IPS-18a (cell line): ENCODE measurements at regions not wholly inside any gene's neighbourhood (a gene's known extent, or its start where the extent isn't known, plus 50 kb on each side); places are given as distances from the start of the nearest gene placed in this dataset.

ENCODE experiments used
- H3K27ac ChIP-seq: one replicate; pipeline ENCODE4 v1.5.1; 2013; ENCODE audit warnings: low read length
- H3K27me3 ChIP-seq: one replicate; pipeline ENCODE4 v1.6.1; 2013; ENCODE audit warnings: mild to moderate bottlenecking, low read length; ENCODE audit not compliant: control insufficient read depth, insufficient read depth
- H3K36me3 ChIP-seq: one replicate; pipeline ENCODE4 v1.6.1; 2013; ENCODE audit warnings: low read depth, low read length; ENCODE audit not compliant: control insufficient read depth
- H3K4me1 ChIP-seq: one replicate; pipeline ENCODE4 v1.6.1; 2013; ENCODE audit warnings: low read depth, low read length; ENCODE audit not compliant: control insufficient read depth
- H3K4me3 ChIP-seq: one replicate; pipeline ENCODE4 v1.5.1; 2013; ENCODE audit warnings: low read length
- H3K9ac ChIP-seq: one replicate; pipeline ENCODE4 v1.6.1; 2013; ENCODE audit warnings: mild to moderate bottlenecking, low read length, moderate library complexity
- H3K9me3 ChIP-seq: one replicate; pipeline ENCODE4 v1.6.1; 2013; ENCODE audit warnings: low read depth, low read length; ENCODE audit not compliant: control insufficient read depth

GRCh38 chr12:115251727-115252126 lies 567.8 kb upstream of the TBX3 start:
- Histone ChIP-seq H3K27me3 (no peaks in the 10 kb centered on the region), H3K4me3 (no peak overlapping the region), H3K36me3 (no peaks in the 10 kb centered on the region), H3K27ac (no peak overlapping the region), H3K9me3 (no peaks in the 10 kb centered on the region), H3K4me1 (no peaks in the 10 kb centered on the region), H3K9ac (no peak overlapping the region)

GRCh38 chr12:115249671-115250278 lies 565.8 kb upstream of the TBX3 start:
- Histone ChIP-seq H3K27me3 (no peaks in the 10 kb centered on the region), H3K27ac (no peak overlapping the region), H3K4me1 (no peaks in the 10 kb centered on the region), H3K9ac (no peak overlapping the region), H3K36me3 (no peaks in the 10 kb centered on the region), H3K9me3 (no peaks in the 10 kb centered on the region), H3K4me3 (no peak overlapping the region)

GRCh38 chr12:115245020-115245419 lies 561.0 kb upstream of the TBX3 start:
- H3K27me3 ChIP-seq: no peaks in the 10 kb centered on the region
- no peak overlapping the region for H3K9ac ChIP-seq
- H3K9me3 ChIP-seq: no peaks in the 10 kb centered on the region
- no peaks in the 10 kb centered on the region for H3K36me3 ChIP-seq
- no peak overlapping the region for H3K4me3 ChIP-seq
- no peaks in the 10 kb centered on the region for H3K4me1 ChIP-seq
- H3K27ac ChIP-seq: no peak overlapping the region

DNA sequence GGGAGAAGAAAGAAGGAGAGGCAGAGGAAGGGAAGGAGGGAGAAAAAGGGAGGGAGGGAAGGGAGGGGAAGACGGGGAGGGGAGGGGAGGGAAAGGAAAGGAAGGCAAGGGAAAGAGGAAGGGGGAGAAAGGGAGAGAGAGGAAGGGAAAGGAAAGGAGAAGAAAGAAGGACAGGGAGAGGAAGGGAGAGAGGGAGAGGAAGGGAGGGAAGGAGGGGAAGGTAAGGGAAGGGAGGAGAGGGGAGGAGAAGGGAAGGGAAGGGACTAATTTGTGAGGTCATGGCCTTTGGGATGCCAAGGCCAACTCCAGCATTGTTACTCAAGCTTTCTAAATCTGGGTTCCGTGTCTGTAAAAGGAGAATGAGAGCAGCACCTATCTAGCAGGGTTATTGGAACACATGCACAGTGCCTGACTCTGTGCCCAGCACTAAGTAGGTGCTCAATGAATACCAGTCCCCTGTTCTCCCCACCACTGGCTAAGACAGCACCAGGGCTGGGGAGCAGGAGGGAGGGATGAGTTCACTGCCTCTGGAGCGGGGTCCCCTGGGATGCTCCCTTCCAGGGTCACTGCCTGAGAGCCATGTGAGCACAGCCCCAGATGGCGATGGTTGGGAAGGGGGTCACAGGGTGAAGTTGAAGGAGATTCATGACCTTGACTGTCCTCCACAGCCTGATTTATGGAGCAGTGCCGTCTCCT lies 560.1 kb upstream of the TBX3 start:
- no peak overlapping the region for H3K4me3 ChIP-seq
- H3K9me3 ChIP-seq: no peaks in the 10 kb centered on the region
- H3K9ac ChIP-seq: no peak overlapping the region
- H3K4me1 ChIP-seq: no peaks in the 10 kb centered on the region
- H3K27me3 ChIP-seq: no peaks in the 10 kb centered on the region
- no peaks in the 10 kb centered on the region for H3K36me3 ChIP-seq
- no peak overlapping the region for H3K27ac ChIP-seq

GRCh38 chr12:115240251-115240650 lies 556.3 kb upstream of the TBX3 start:
- Histone ChIP-seq H3K4me3 (no peak overlapping the region), H3K9me3 (no peaks in the 10 kb centered on the region), H3K27ac (no peak overlapping the region), H3K36me3 (no peaks in the 10 kb centered on the region), H3K9ac (no peak overlapping the region), H3K27me3 (no peaks in the 10 kb centered on the region), H3K4me1 (no peaks in the 10 kb centered on the region)

- Histone ChIP-seq H3K27me3 (no peaks in the 10 kb centered on the region), H3K9ac (no peak overlapping the region), H3K4me3 (no peak overlapping the region), H3K36me3 (no peaks in the 10 kb centered on the region), H3K4me1 (peaks cover 7% of the 10 kb centered on the region), H3K9me3 (no peaks in the 10 kb centered on the region), H3K27ac (no peak overlapping the region)
Measured at GRCh38 chr12:115235880-115236279, 551.9 kb upstream of the TBX3 start.

DNA sequence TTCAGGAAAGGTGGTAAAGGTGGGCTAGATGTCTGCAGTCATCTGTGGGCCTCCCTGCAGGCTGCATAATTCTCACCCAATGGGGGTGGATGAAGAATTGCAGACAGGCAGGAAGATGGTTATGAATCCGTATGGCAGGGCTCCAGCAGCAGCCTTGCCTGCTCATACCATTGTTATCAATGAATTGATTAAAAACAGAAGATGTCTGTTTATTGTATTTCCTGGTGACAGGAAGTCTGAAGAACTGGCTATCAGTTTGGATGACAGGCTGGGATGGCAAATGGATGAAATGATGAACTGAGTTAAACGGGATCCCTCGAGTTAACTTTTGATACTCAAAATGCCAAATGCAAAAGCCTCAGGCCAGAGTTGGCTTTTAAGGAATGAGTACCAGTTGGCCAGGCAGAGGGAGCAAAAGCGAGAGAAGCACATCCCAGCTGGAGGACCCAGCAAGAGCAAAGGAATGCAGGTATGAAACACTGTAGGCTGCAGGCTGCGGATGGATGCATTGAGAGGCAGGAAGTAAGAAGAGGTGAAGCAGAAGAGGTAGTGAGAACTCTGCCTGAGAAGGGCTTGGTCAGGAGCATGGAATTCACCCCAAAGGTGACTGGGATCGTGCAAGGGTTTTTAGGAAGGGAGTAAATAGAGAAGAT lies 550.0 kb upstream of the TBX3 start:
- no peak overlapping the region for H3K27ac ChIP-seq
- no peaks in the 10 kb centered on the region for H3K27me3 ChIP-seq
- H3K36me3 ChIP-seq: no peaks in the 10 kb centered on the region
- no peak overlapping the region for H3K4me3 ChIP-seq
- H3K9me3 ChIP-seq: no peaks in the 10 kb centered on the region
- H3K9ac ChIP-seq: no peak overlapping the region
- peaks cover 13% of the 10 kb centered on the region for H3K4me1 ChIP-seq

DNA sequence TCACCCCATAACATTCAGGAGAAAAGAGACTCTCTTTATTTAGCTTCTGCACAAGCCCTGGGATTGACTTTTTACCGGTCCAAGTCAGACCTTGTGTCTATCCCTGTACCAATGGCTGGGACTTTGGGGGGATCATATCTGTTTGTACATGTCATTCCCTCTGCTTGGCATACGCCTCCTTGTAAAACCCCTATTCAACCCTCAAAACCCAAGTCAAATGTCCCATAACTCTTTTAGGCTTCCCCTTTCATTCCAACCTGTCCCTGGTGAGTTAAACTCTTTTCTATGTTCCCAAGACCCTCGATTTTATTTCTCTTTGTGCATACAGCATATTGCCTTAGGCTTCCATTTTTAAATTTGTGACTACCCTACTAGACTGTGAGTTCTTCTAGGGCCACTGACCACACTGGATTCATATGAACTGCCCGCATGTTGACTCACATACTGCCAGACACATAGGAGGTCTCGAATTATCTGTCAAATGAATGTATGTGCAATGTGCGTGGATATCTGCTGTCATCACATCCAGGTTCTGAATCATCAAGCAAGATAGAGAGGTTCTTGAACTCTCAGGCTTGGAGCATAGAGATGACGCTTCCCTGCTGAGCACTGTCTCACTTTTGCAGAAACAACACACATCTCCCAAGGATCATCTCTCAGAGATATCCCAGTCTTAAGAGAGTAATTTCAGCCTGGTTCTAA lies 548.6 kb upstream of the TBX3 start:
- no peaks in the 10 kb centered on the region for H3K27me3 ChIP-seq
- no peak overlapping the region for H3K4me3 ChIP-seq
- no peaks in the 10 kb centered on the region for H3K9me3 ChIP-seq
- H3K27ac ChIP-seq: no peak overlapping the region
- H3K9ac ChIP-seq: no peak overlapping the region
- no peaks in the 10 kb centered on the region for H3K36me3 ChIP-seq
- H3K4me1 ChIP-seq: peaks cover 13% of the 10 kb centered on the region

GRCh38 chr12:115230606-115231005 lies 546.6 kb upstream of the TBX3 start:
- H3K36me3 ChIP-seq: no peaks in the 10 kb centered on the region
- H3K9me3 ChIP-seq: no peaks in the 10 kb centered on the region
- H3K4me1 ChIP-seq: peaks cover 13% of the 10 kb centered on the region
- no peak overlapping the region for H3K9ac ChIP-seq
- H3K27ac ChIP-seq: no peak overlapping the region
- no peak overlapping the region for H3K4me3 ChIP-seq
- H3K27me3 ChIP-seq: no peaks in the 10 kb centered on the region

DNA sequence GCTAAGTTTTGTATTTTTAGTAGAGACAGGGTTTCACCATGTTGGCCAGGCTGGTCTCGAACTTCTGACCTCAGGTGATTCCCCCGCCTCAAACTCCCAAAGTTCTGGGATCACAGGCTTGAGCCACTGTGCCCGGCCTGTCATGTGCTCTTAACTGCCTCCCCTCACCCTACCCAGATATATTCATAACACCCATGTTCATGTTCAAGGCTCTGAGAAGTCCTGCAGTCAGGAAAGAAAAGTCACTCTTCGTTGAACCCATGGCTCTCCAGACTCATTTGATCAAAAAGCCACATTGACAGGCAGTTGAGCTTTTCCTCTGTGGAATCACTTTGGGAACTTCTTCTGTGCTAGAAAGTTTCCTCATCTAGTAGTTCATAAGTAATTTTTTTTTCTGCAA lies 545.5 kb upstream of the TBX3 start:
- H3K27ac ChIP-seq: no peak overlapping the region
- no peak overlapping the region for H3K9ac ChIP-seq
- H3K36me3 ChIP-seq: no peaks in the 10 kb centered on the region
- peaks cover 13% of the 10 kb centered on the region for H3K4me1 ChIP-seq
- H3K27me3 ChIP-seq: no peaks in the 10 kb centered on the region
- no peaks in the 10 kb centered on the region for H3K9me3 ChIP-seq
- no peak overlapping the region for H3K4me3 ChIP-seq

- no peaks in the 10 kb centered on the region for H3K36me3 ChIP-seq
- no peak overlapping the region for H3K4me3 ChIP-seq
- H3K27ac ChIP-seq: no peak overlapping the region
- H3K27me3 ChIP-seq: no peaks in the 10 kb centered on the region
- no peaks in the 10 kb centered on the region for H3K9me3 ChIP-seq
- no peak overlapping the region for H3K9ac ChIP-seq
- peaks cover 7% of the 10 kb centered on the region for H3K4me1 ChIP-seq
Measured at GRCh38 chr12:115228434-115228833, 544.5 kb upstream of the TBX3 start.
